Naive B cell (primary cell): ENCODE measurements at regions not wholly inside any gene's neighbourhood (a gene's known extent, or its start where the extent isn't known, plus 50 kb on each side); places are given as distances from the start of the nearest gene placed in this dataset.

Source experiments
- ATAC-seq, 2 donors: fragments of 150-1000 bp; cut with Tn5 transposase; 2 replicates each; pipeline ENCODE4 v1.10.0; 2021; ENCODE audit warnings: low read depth in 2 of 2, mild to moderate bottlenecking in 2 of 2, moderate library complexity in 2 of 2
- DNase-seq: peaks from one replicate; pipeline ENCODE4 v3.0.0; 2022
- H3K27ac Mint-ChIP-seq, 6 donors: one replicate each; pipeline ENCODE4 v1.8.0; 2020 to 2022; ENCODE audit warnings: mild to moderate bottlenecking in 6 of 6, mixed read lengths in 6 of 6, moderate library complexity in 5 of 6, inconsistent platforms in 2 of 6
- H3K27me3 Mint-ChIP-seq, 3 donors: one replicate each; pipeline ENCODE4 v1.8.0; 2021 to 2022; ENCODE audit warnings: mixed read lengths in 3 of 3, mild to moderate bottlenecking in 1 of 3
- H3K36me3 Mint-ChIP-seq, 2 donors: one replicate each; pipeline ENCODE4 v1.8.0; 2020 to 2022; ENCODE audit warnings: mixed read lengths in 2 of 2, inconsistent platforms in 1 of 2, mild to moderate bottlenecking in 1 of 2
- H3K4me1 Mint-ChIP-seq, 3 donors: one replicate each; pipeline ENCODE4 v1.8.0; 2020 to 2022; ENCODE audit warnings: mixed read lengths in 3 of 3, inconsistent platforms in 1 of 3, mild to moderate bottlenecking in 1 of 3, moderate library complexity in 1 of 3
- H3K4me3 Mint-ChIP-seq, 8 donors: one replicate each; pipeline ENCODE4 v1.8.0; 2020 to 2022; ENCODE audit warnings: mild to moderate bottlenecking in 8 of 8, mixed read lengths in 8 of 8, moderate library complexity in 8 of 8, inconsistent platforms in 2 of 8
- H3K9me3 Mint-ChIP-seq, 7 donors: one replicate each; pipeline ENCODE4 v1.8.0; 2020 to 2022; ENCODE audit warnings: mixed read lengths in 7 of 7, mild to moderate bottlenecking in 5 of 7, inconsistent platforms in 2 of 7, moderate library complexity in 1 of 7

GRCh38 chr5:68950125-68950524 lies 143.7 kb upstream of the SLC30A5 start:
- Mint-ChIP-seq H3K4me1 (no peaks in the 10 kb centered on the region), H3K27me3 (peaks cover 4 to 15% (median 7%) of the 10 kb centered on the region in 3 donors), H3K36me3 (no peaks in the 10 kb centered on the region), H3K9me3 (peaks cover 0 to 3% (median 0%) of the 10 kb centered on the region in 7 donors), H3K4me3 (no peak overlapping the region), H3K27ac (no peak overlapping the region)
- ATAC-seq (no peak), DNase-seq (no peak)

- H3K27ac Mint-ChIP-seq, result no peak overlapping the region
- H3K4me1 Mint-ChIP-seq, result no peaks in the 10 kb centered on the region
- H3K36me3 Mint-ChIP-seq, result no peaks in the 10 kb centered on the region
- peaks cover 4 to 20% (median 7%) of the 10 kb centered on the region in 3 donors for H3K27me3 Mint-ChIP-seq
- no peak overlapping the region for H3K4me3 Mint-ChIP-seq
- H3K9me3 Mint-ChIP-seq, result no peaks in the 10 kb centered on the region
- DNase-seq (no peak), ATAC-seq (no peak)
Observed at GRCh38 chr5:68950930-68951329, 142.9 kb upstream of the SLC30A5 start.

- H3K4me3 Mint-ChIP-seq, result no peak overlapping the region
- H3K36me3 Mint-ChIP-seq, result no peaks in the 10 kb centered on the region
- H3K27ac Mint-ChIP-seq, result no peak overlapping the region
- peaks cover 4 to 24% (median 7%) of the 10 kb centered on the region in 3 donors for H3K27me3 Mint-ChIP-seq
- no peak for DNase-seq
- ATAC-seq, result no peak
- no peaks in the 10 kb centered on the region for H3K4me1 Mint-ChIP-seq
- H3K9me3 Mint-ChIP-seq, result no peaks in the 10 kb centered on the region
Observed at GRCh38 chr5:68953231-68953874, 140.5 kb upstream of the SLC30A5 start.

GRCh38 chr5:68953875-68954617 lies 139.8 kb upstream of the SLC30A5 start:
- DNase-seq, result no peak
- Mint-ChIP-seq H3K9me3 (no peaks in the 10 kb centered on the region), H3K4me3 (no peak overlapping the region), H3K4me1 (no peaks in the 10 kb centered on the region), H3K27me3 (peaks cover 2 to 24% (median 7%) of the 10 kb centered on the region in 3 donors), H3K36me3 (no peaks in the 10 kb centered on the region), H3K27ac (no peak overlapping the region)
- ATAC-seq, result no peak

- H3K27ac Mint-ChIP-seq, result no peak overlapping the region
- DNase-seq (no peak), ATAC-seq (no peak)
- H3K4me1 Mint-ChIP-seq, result no peaks in the 10 kb centered on the region
- H3K36me3 Mint-ChIP-seq, result no peaks in the 10 kb centered on the region
- no peaks in the 10 kb centered on the region for H3K9me3 Mint-ChIP-seq
- H3K4me3 Mint-ChIP-seq, result no peak overlapping the region
- H3K27me3 Mint-ChIP-seq, result peaks cover 0 to 24% (median 3%) of the 10 kb centered on the region in 3 donors
Observed at GRCh38 chr5:68954618-68954910, 139.2 kb upstream of the SLC30A5 start.

- Mint-ChIP-seq H3K27ac (no peak overlapping the region), H3K27me3 (peaks cover 0 to 21% (median 0%) of the 10 kb centered on the region in 3 donors), H3K4me1 (peaks cover 0 to 9% (median 7%) of the 10 kb centered on the region in 3 donors), H3K9me3 (no peaks in the 10 kb centered on the region), H3K36me3 (no peaks in the 10 kb centered on the region), H3K4me3 (peak overlapping the region in 1 of 8 donors; percentile 2)
- DNase-seq, result no peak
- no peak for ATAC-seq
Observed at GRCh38 chr5:68957591-68957990, 136.2 kb upstream of the SLC30A5 start.

GRCh38 chr5:68958428-68958827 lies 135.4 kb upstream of the SLC30A5 start:
- Mint-ChIP-seq H3K4me3 (no peak overlapping the region), H3K36me3 (no peaks in the 10 kb centered on the region)

GRCh38 chr5:68960456-68960855 lies 133.4 kb upstream of the SLC30A5 start:
- no peaks in the 10 kb centered on the region for H3K9me3 Mint-ChIP-seq
- H3K27ac Mint-ChIP-seq, result no peak overlapping the region
- DNase-seq, result no peak
- peaks cover 0 to 9% (median 7%) of the 10 kb centered on the region in 3 donors for H3K4me1 Mint-ChIP-seq
- no peak overlapping the region for H3K4me3 Mint-ChIP-seq
- ATAC-seq, result no peak
- H3K36me3 Mint-ChIP-seq, result no peaks in the 10 kb centered on the region
- H3K27me3 Mint-ChIP-seq, result peaks cover 0 to 6% (median 0%) of the 10 kb centered on the region in 3 donors

More at GRCh38 chr5:68958428-68958827, 135.4 kb upstream of the SLC30A5 start:
- DNase-seq, result no peak
- Mint-ChIP-seq H3K4me1 (peaks cover 0 to 9% (median 7%) of the 10 kb centered on the region in 3 donors), H3K9me3 (no peaks in the 10 kb centered on the region), H3K27ac (no peak overlapping the region), H3K27me3 (peaks cover 0 to 14% (median 0%) of the 10 kb centered on the region in 3 donors)
- no peak for ATAC-seq

- Mint-ChIP-seq H3K4me1 (peaks cover 0 to 9% (median 7%) of the 10 kb centered on the region in 3 donors), H3K4me3 (no peak overlapping the region), H3K9me3 (no peaks in the 10 kb centered on the region), H3K36me3 (no peaks in the 10 kb centered on the region), H3K27me3 (peaks cover 0 to 4% (median 0%) of the 10 kb centered on the region in 3 donors), H3K27ac (peak overlapping the region in 1 of 6 donors; percentile 10)
- ATAC-seq, result no peak
- DNase-seq, result no peak
Observed at GRCh38 chr5:68960961-68961360, 132.9 kb upstream of the SLC30A5 start.

- Mint-ChIP-seq H3K9me3 (no peaks in the 10 kb centered on the region), H3K4me3 (no peak overlapping the region), H3K27me3 (peaks cover 0 to 4% (median 0%) of the 10 kb centered on the region in 3 donors), H3K36me3 (no peaks in the 10 kb centered on the region), H3K27ac (no peak overlapping the region), H3K4me1 (peaks cover 0 to 9% (median 7%) of the 10 kb centered on the region in 3 donors)
- DNase-seq (no peak), ATAC-seq (no peak)
Observed at GRCh38 chr5:68961762-68962161, 132.1 kb upstream of the SLC30A5 start.

GRCh38 chr5:68962757-68963484 lies 130.9 kb upstream of the SLC30A5 start:
- no peaks in the 10 kb centered on the region for H3K36me3 Mint-ChIP-seq
- no peaks in the 10 kb centered on the region for H3K27me3 Mint-ChIP-seq
- H3K27ac Mint-ChIP-seq, result peak overlapping the region in 3 of 6 donors; percentile 2 to 64 (median 21)
- H3K9me3 Mint-ChIP-seq, result no peaks in the 10 kb centered on the region
- DNase-seq, result no peak
- ATAC-seq, result no peak
- no peak overlapping the region for H3K4me3 Mint-ChIP-seq
- H3K4me1 Mint-ChIP-seq, result peaks cover 0 to 9% (median 7%) of the 10 kb centered on the region in 3 donors

GRCh38 chr5:68964679-68965078 lies 129.1 kb upstream of the SLC30A5 start:
- Mint-ChIP-seq H3K27ac (no peak overlapping the region), H3K4me3 (no peak overlapping the region), H3K9me3 (no peaks in the 10 kb centered on the region), H3K36me3 (no peaks in the 10 kb centered on the region), H3K27me3 (peaks cover 0 to 3% (median 0%) of the 10 kb centered on the region in 3 donors), H3K4me1 (peaks cover 0 to 11% (median 7%) of the 10 kb centered on the region in 3 donors)
- DNase-seq (no peak), ATAC-seq (no peak)

GRCh38 chr5:68965926-68966325 lies 127.9 kb upstream of the SLC30A5 start:
- Mint-ChIP-seq H3K4me1 (peaks cover 0 to 3% (median 0%) of the 10 kb centered on the region in 3 donors), H3K4me3 (no peak overlapping the region), H3K9me3 (no peaks in the 10 kb centered on the region), H3K27ac (no peak overlapping the region), H3K36me3 (no peaks in the 10 kb centered on the region), H3K27me3 (peaks cover 7 to 11% (median 8%) of the 10 kb centered on the region in 3 donors)
- ATAC-seq, result no peak
- DNase-seq, result no peak
